ENCODE measurements at regions not wholly inside any gene's neighbourhood (a gene's known extent, or its start where the extent isn't known, plus 50 kb on each side); places are given as distances from the start of the nearest gene placed in this dataset.

- TF ChIP-seq POLR2AphosphoS5 (IDR thresholded peaks at IDR 0.05) (no peak), CTCF (IDR thresholded peaks at IDR 0.05 in 8 of 11, conservative IDR thresholded peaks at IDR 0.05 in 3 of 11) (no peak), POLR2A (IDR thresholded peaks at IDR 0.05) (no peak)
Observed at GRCh38 chr1:25062621-25063255, 132.7 kb upstream of the RUNX3 start.

Data from spleen (tissue), 7 donors.